ENCODE measurements at regions not wholly inside any gene's neighbourhood (a gene's known extent, or its start where the extent isn't known, plus 50 kb on each side); places are given as distances from the start of the nearest gene placed in this dataset.

- H2BK20ac ChIP-seq (ENCODE audit: low read length): no peak overlapping the region
- H3K27ac ChIP-seq (ENCODE audit: low read depth, low read length): no peak overlapping the region
- no peak overlapping the region for H3K9ac ChIP-seq (replicated peaks in 1 of 4; ENCODE audit: extremely low read depth in 1 of 4, low read depth in 3 of 4, low read length in 3 of 4)
- no peak overlapping the region for H2BK15ac ChIP-seq (ENCODE audit: low read length)
- no peaks in the 10 kb centered on the region for H4K20me1 ChIP-seq (replicated peaks in 1 of 2; ENCODE audit: control insufficient read depth in 1 of 2, insufficient read depth in 2 of 2, low read length in 2 of 2)
- H2BK5ac ChIP-seq (ENCODE audit: low read depth, low read length): no peak overlapping the region
- H3K79me1 ChIP-seq (ENCODE audit: low read depth, low read length): no peaks in the 10 kb centered on the region
- H2BK120ac ChIP-seq (replicated peaks; ENCODE audit: low read depth, low read length): no peak overlapping the region
- no peaks in the 10 kb centered on the region for H3K23me2 ChIP-seq (ENCODE audit: low read depth, low read length)
- no peaks in the 10 kb centered on the region for H3K36me3 ChIP-seq (ENCODE audit: control insufficient read depth in 2 of 4, insufficient read depth in 4 of 4, low read length in 3 of 4)
- no peak for DNase-seq (ENCODE audit: low read depth in 1 of 2, low spot score in 2 of 2)
- H3K79me2 ChIP-seq (ENCODE audit: control insufficient read depth in 1 of 2, insufficient read depth in 2 of 2, low read length in 2 of 2): no peaks in the 10 kb centered on the region
- peak overlapping the region; percentile 7; the same call in 1 of the 2 replicates for H2AFZ ChIP-seq (ENCODE audit: low read length)
- no peak for TF ChIP-seq CHD2 (IDR thresholded peaks at IDR 0.05; ENCODE audit: low read length)
- ChIA-PET CTCF (ENCODE audit: partially characterized antibody) (interaction anchor here (0.7 to 1.5 kb wide), 4 partner anchors 13 to 671 kb away, joined by 3 to 9 read pairs (median 3); no protein-coding TSS in a partner anchor), POLR2A (ENCODE audit: partially characterized antibody) (no interaction called here)
- no peak for FAIRE-seq
- H3K18ac ChIP-seq (ENCODE audit: extremely low read depth, low read length): no peak overlapping the region
- H4K91ac ChIP-seq (replicated peaks; ENCODE audit: insufficient read length, low read length): no peak overlapping the region
- no peaks in the 10 kb centered on the region for H3K4me1 ChIP-seq (replicated peaks in 1 of 4; ENCODE audit: control insufficient read depth in 3 of 4, insufficient read depth in 4 of 4, low read length in 3 of 4)
- H2AK5ac ChIP-seq (ENCODE audit: low read depth, low read length): no peak overlapping the region
- H3K9me3 ChIP-seq (ENCODE audit: insufficient read depth in 2 of 2, low read depth in 1 of 2, low read length in 1 of 2): no peaks in the 10 kb centered on the region
- H3K4me2 ChIP-seq (ENCODE audit: insufficient read depth in 1 of 2, low read depth in 2 of 2, low read length in 2 of 2): no peak overlapping the region
- H4K8ac ChIP-seq (ENCODE audit: extremely low read depth, insufficient read depth, low read length): no peak overlapping the region
- no peak overlapping the region for H3K4ac ChIP-seq (replicated peaks; ENCODE audit: insufficient read length, low read depth, low read length)
- no peak overlapping the region for H3K4me3 ChIP-seq (ENCODE audit: extremely low read depth in 1 of 4, insufficient read depth in 2 of 4, low read depth in 3 of 4, low read length in 4 of 4)
- no peaks in the 10 kb centered on the region for H3K27me3 ChIP-seq (replicated peaks in 1 of 4; ENCODE audit: control insufficient read depth in 3 of 4, extremely low read depth in 1 of 4, insufficient read depth in 3 of 4, low read length in 3 of 4)
- no peak overlapping the region for H3K14ac ChIP-seq (ENCODE audit: insufficient read length)
- H3K56ac ChIP-seq (replicated peaks; ENCODE audit: insufficient read length, low read depth, low read length): no peak overlapping the region
- 95% methylated on average over 2 of the region's 2 CpGs; no CpG with 5 or more reads in 1 of the 2 experiments for WGBS, 2 experiments (ENCODE audit: extremely low coverage in 1 of 2, insufficient coverage in 1 of 2, insufficient read length in 1 of 2, insufficient replicate concordance in 2 of 2, low coverage in 1 of 2, low lambda C conversion rate in 2 of 2, missing lambda C conversion rate in 1 of 2)
- H3K23ac ChIP-seq (ENCODE audit: insufficient read length): no peak overlapping the region
- H4K5ac ChIP-seq (ENCODE audit: insufficient read length, low read depth, low read length): no peak overlapping the region
- no peak overlapping the region for H2BK12ac ChIP-seq (ENCODE audit: low read depth, low read length)
Observed at GRCh38 chr5:8598996-8599395, 730.0 kb downstream of the MTRR start.

Measured in H1 (cell line).